ENCODE measurements at regions not wholly inside any gene's neighbourhood (a gene's known extent, or its start where the extent isn't known, plus 50 kb on each side); places are given as distances from the start of the nearest gene placed in this dataset.

DNA sequence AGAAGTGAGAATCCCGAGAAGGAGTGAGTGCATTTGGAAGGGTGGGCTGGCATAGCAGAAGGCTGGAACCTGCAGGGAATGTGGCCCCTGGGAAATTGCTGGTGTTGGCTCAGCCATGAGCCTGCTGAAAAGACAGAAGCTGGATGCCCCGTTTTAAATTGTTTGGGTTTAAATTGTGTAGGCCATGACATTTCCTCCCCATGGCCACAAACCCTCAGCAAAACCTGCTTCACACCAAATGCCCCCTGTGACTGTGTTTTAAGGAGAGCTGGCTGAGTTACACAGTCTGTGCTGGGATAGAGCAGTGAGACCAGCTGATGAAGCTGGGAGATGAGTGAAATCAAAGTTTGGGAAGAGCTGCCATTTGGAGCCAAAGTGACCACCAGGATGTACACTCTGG lies 216.3 kb upstream of the RGMA start:
- TF ChIP-seq CTCF (IDR thresholded peaks at IDR 0.05): no peak
- no peak for TF ChIP-seq POLR2A (IDR thresholded peaks at IDR 0.05)
